Right lobe of liver (tissue), 4 donors: ENCODE measurements at regions not wholly inside any gene's neighbourhood (a gene's known extent, or its start where the extent isn't known, plus 50 kb on each side); places are given as distances from the start of the nearest gene placed in this dataset.

ENCODE experiments used
- POLR2A ChIP-seq: fragments of 450-650 bp; IDR thresholded peaks from one replicate; pipeline ENCODE4 v1.6.1; 2017; ENCODE audit warnings: antibody characterized with exemption, mild to moderate bottlenecking
- TF ChIP-seq, protein P1 (sequence below), 4 donors: fragments of 200-600 bp in 3 of 4; fragments of 450-650 bp in 1 of 4; IDR thresholded peaks; one replicate each; pipeline versions ENCODE4 v1.5.1 to v1.8.0; 2016 to 2022; ENCODE audit warnings: antibody characterized with exemption in 4 of 4, mild to moderate bottlenecking in 2 of 4
- donor health status: DM: no; HTN: no; CAD: no.
- donor health status: DM: no; HTN: no; CAD: no.
- donor health status: DM: no; HTN: yes; CAD: no.

DNA sequence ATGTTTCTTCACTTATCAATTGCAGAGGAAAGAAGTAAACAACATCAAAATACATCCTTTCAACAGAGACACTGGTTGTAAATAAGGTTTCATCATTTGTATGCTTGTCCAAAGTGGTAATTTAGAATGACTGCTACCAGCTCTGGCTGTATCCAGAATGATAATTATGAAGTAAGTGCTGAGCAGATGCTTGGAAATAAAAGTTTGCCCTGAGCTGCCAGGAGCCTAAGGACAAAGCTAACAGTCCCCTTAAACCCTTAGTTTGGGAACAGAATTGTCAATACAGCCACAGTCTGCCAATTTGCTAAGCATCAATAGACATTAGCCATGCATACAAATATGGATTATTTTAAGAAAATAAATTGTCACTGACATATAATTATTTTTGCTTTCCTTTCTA lies 147.0 kb upstream of the SLC13A1 start:
- TF ChIP-seq, protein P1, sequence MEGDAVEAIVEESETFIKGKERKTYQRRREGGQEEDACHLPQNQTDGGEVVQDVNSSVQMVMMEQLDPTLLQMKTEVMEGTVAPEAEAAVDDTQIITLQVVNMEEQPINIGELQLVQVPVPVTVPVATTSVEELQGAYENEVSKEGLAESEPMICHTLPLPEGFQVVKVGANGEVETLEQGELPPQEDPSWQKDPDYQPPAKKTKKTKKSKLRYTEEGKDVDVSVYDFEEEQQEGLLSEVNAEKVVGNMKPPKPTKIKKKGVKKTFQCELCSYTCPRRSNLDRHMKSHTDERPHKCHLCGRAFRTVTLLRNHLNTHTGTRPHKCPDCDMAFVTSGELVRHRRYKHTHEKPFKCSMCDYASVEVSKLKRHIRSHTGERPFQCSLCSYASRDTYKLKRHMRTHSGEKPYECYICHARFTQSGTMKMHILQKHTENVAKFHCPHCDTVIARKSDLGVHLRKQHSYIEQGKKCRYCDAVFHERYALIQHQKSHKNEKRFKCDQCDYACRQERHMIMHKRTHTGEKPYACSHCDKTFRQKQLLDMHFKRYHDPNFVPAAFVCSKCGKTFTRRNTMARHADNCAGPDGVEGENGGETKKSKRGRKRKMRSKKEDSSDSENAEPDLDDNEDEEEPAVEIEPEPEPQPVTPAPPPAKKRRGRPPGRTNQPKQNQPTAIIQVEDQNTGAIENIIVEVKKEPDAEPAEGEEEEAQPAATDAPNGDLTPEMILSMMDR (IDR thresholded peaks at IDR 0.05) = no peak
- no peak for TF ChIP-seq POLR2A
